ENCODE measurements at regions not wholly inside any gene's neighbourhood (a gene's known extent, or its start where the extent isn't known, plus 50 kb on each side); places are given as distances from the start of the nearest gene placed in this dataset.

GRCh38 chr20:9945408-9945807, 89.4 kb upstream of the ANKEF1 start:
- Histone ChIP-seq H3K4me1 (replicated peaks; ENCODE audit: insufficient read depth) (no peaks in the 10 kb centered on the region), H3K4me3 (no peak overlapping the region), H3K79me2 (ENCODE audit: low read depth) (no peaks in the 10 kb centered on the region), H3K27ac (no peak overlapping the region), H3F3A (ENCODE audit: insufficient read depth, low read depth) (no peaks in the 10 kb centered on the region), H2AFZ (no peak overlapping the region), H3K27me3 (ENCODE audit: insufficient read depth, low read depth) (no peaks in the 10 kb centered on the region), H3K36me3 (ENCODE audit: low read depth) (no peaks in the 10 kb centered on the region), H3K4me2 (no peak overlapping the region), H3K9me2 (ENCODE audit: insufficient read depth) (no peaks in the 10 kb centered on the region), H4K20me1 (ENCODE audit: insufficient read depth) (no peaks in the 10 kb centered on the region), H3K9me3 (ENCODE audit: insufficient read depth, low read depth) (no peaks in the 10 kb centered on the region)
- intact Hi-C loops (cut with micrococcal nuclease; ENCODE audit: unreplicated experiment): no loop called here
- BruUV-seq (replicated peaks): no TSS peak
- TF ChIP-seq EZH2 (IDR thresholded peaks at IDR 0.05; ENCODE audit: low read depth) (no peak), CTCF (conservative IDR thresholded peaks at IDR 0.05) (no peak)
- ChIA-PET CTCF (no interaction called here), POLR2A (ENCODE audit: unreplicated experiment) (no interaction called here)
- DNase-seq: no peak

GRCh38 chr20:9942736-9943135, 92.1 kb upstream of the ANKEF1 start:
- TF ChIP-seq CTCF (conservative IDR thresholded peaks at IDR 0.05): no peak
- TF ChIP-seq EZH2 (IDR thresholded peaks at IDR 0.05; ENCODE audit: low read depth): no peak
- Histone ChIP-seq H3K4me3 (no peak overlapping the region), H3F3A (ENCODE audit: insufficient read depth, low read depth) (no peaks in the 10 kb centered on the region), H3K9me3 (ENCODE audit: insufficient read depth, low read depth) (no peaks in the 10 kb centered on the region), H3K9me2 (ENCODE audit: insufficient read depth) (no peaks in the 10 kb centered on the region; the same call in 1 of the 2 replicates), H4K20me1 (ENCODE audit: insufficient read depth) (no peaks in the 10 kb centered on the region), H3K79me2 (ENCODE audit: low read depth) (no peaks in the 10 kb centered on the region), H3K27ac (no peak overlapping the region), H2AFZ (no peak overlapping the region), H3K36me3 (ENCODE audit: low read depth) (no peaks in the 10 kb centered on the region), H3K4me1 (replicated peaks; ENCODE audit: insufficient read depth) (no peaks in the 10 kb centered on the region), H3K4me2 (no peak overlapping the region), H3K27me3 (ENCODE audit: insufficient read depth, low read depth) (no peaks in the 10 kb centered on the region)
- ChIA-PET CTCF (no interaction called here), POLR2A (ENCODE audit: unreplicated experiment) (no interaction called here)
- BruUV-seq (replicated peaks): no TSS peak
- no peak for DNase-seq
- intact Hi-C loops (cut with micrococcal nuclease; ENCODE audit: unreplicated experiment): no loop called here

- no peak for TF ChIP-seq EZH2 (IDR thresholded peaks at IDR 0.05; ENCODE audit: low read depth)
- no peak for TF ChIP-seq CTCF (conservative IDR thresholded peaks at IDR 0.05)
- DNase-seq: no peak
- Histone ChIP-seq H3K4me3 (no peak overlapping the region), H3K36me3 (ENCODE audit: low read depth) (no peaks in the 10 kb centered on the region), H3K9me3 (ENCODE audit: insufficient read depth, low read depth) (no peaks in the 10 kb centered on the region), H3K4me2 (no peak overlapping the region), H3K9me2 (ENCODE audit: insufficient read depth) (no peaks in the 10 kb centered on the region; the same call in 1 of the 2 replicates), H3F3A (ENCODE audit: insufficient read depth, low read depth) (no peaks in the 10 kb centered on the region), H3K27ac (no peak overlapping the region), H3K27me3 (ENCODE audit: insufficient read depth, low read depth) (no peaks in the 10 kb centered on the region), H4K20me1 (ENCODE audit: insufficient read depth) (no peaks in the 10 kb centered on the region), H3K79me2 (ENCODE audit: low read depth) (no peaks in the 10 kb centered on the region), H2AFZ (no peak overlapping the region), H3K4me1 (replicated peaks; ENCODE audit: insufficient read depth) (no peaks in the 10 kb centered on the region)
- BruUV-seq (replicated peaks): no TSS peak
- ChIA-PET POLR2A (ENCODE audit: unreplicated experiment) (no interaction called here), CTCF (no interaction called here)
- intact Hi-C loops (cut with micrococcal nuclease; ENCODE audit: unreplicated experiment): no loop called here
These were observed 94.5 kb upstream of the ANKEF1 start for GRCh38 chr20:9940329-9940728.

Measured in PC-9 (cell line).